H1 (cell line): ENCODE measurements at regions not wholly inside any gene's neighbourhood (a gene's known extent, or its start where the extent isn't known, plus 50 kb on each side); places are given as distances from the start of the nearest gene placed in this dataset.

ENCODE experiments used
- RFX5 ChIP-seq: IDR thresholded peaks from 2 replicates; pipeline ENCODE4 v1.6.1; 2011; ENCODE audit warnings: low read depth, low read length, improper control_type of control experiment, borderline replicate concordance
- RNF2 ChIP-seq: fragments of 200-900, 300-1000 bp; sonication (generic); IDR thresholded peaks from 2 replicates; pipeline ENCODE4 v1.7.1; 2016; ENCODE audit warnings: borderline replicate concordance, low read depth, mild to moderate bottlenecking, antibody characterized with exemption, low read length; ENCODE audit not compliant: poor library complexity, severe bottlenecking; ENCODE audit errors: missing control alignments

DNA sequence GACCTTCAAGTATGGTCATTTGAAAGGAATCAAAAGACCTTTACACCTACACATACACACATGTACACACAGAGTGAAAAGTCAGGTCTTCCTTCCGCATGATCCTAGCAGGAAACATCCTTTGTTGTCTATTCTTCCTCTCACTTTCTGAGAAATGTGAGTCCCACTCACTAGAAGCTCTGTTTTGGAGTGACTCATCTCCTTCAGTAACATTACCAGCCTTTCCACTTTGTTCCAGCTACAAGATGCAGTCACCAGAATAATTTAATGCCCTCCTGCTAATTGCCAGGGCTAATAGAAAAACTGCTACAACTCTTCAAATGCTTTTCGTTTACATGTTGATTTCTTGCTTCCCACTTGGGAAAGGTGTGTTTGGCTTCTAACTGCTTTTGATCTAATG, 417.3 kb downstream of the RASEF start (continued):
- TF ChIP-seq RFX5 (no peak), RNF2 (no peak)
- TF ChIP-seq, all 59 proteins: peak for 0
